ENCODE measurements at regions not wholly inside any gene's neighbourhood (a gene's known extent, or its start where the extent isn't known, plus 50 kb on each side); places are given as distances from the start of the nearest gene placed in this dataset.

GRCh38 chr20:24086121-24086520 lies 97.5 kb upstream of the GGTLC1 start:
- TF ChIP-seq CTCF (conservative IDR thresholded peaks at IDR 0.05; ENCODE audit: low read depth, low read length) (no peak), EZH2 (IDR thresholded peaks at IDR 0.05; ENCODE audit: borderline replicate concordance, low read depth, low read length, poor library complexity, severe bottlenecking) (no peak)

Measured in A673 (cell line).